ENCODE measurements at regions not wholly inside any gene's neighbourhood (a gene's known extent, or its start where the extent isn't known, plus 50 kb on each side); places are given as distances from the start of the nearest gene placed in this dataset.
"Not testable (repeated sequence)": the region's sequence is repeated elsewhere in the genome, so short reads cannot be mapped to it uniquely, and the experiment has no call there.

- not testable (repeated sequence) for H3K27ac Mint-ChIP-seq; H3K27me3 Mint-ChIP-seq; H3K4me3 ChIP-seq (ENCODE audit: low read depth, low read length); H3K27me3 ChIP-seq (ENCODE audit: control insufficient read depth, insufficient read depth, low read length); H3K9me3 ChIP-seq (ENCODE audit: control insufficient read depth in 2 of 2, low read length in 2 of 2); H3K27ac ChIP-seq (ENCODE audit: insufficient read depth, low read length, poor library complexity, severe bottlenecking); H3K4me3 Mint-ChIP-seq; H3K9me3 Mint-ChIP-seq; H3K36me3 Mint-ChIP-seq; H3K36me3 ChIP-seq (ENCODE audit: control insufficient read depth, insufficient read depth, low read length); ATAC-seq (ENCODE audit: low read depth in 2 of 2); DNase-seq
- H3K4me1 ChIP-seq (ENCODE audit: control insufficient read depth, insufficient read depth, low read length, poor library complexity, severe bottlenecking) = peaks cover 14% of the 10 kb centered on the region
- H3K4me1 Mint-ChIP-seq = peaks cover 5 to 13% (median 6%) of the 10 kb centered on the region in 4 donors
Observed at GRCh38 chr3:106112561-106112960, 243.7 kb upstream of the CBLB start.

- Histone ChIP-seq H3K27me3 (ENCODE audit: control insufficient read depth, insufficient read depth, low read length) (no peaks in the 10 kb centered on the region), H3K36me3 (ENCODE audit: control insufficient read depth, insufficient read depth, low read length) (no peaks in the 10 kb centered on the region), H3K4me3 (ENCODE audit: low read depth, low read length) (no peak overlapping the region), H3K27ac (ENCODE audit: insufficient read depth, low read length, poor library complexity, severe bottlenecking) (no peak overlapping the region), H3K4me1 (ENCODE audit: control insufficient read depth, insufficient read depth, low read length, poor library complexity, severe bottlenecking) (peaks cover 8% of the 10 kb centered on the region), H3K9me3 (ENCODE audit: control insufficient read depth in 2 of 2, low read length in 2 of 2) (no peaks in the 10 kb centered on the region)
- Mint-ChIP-seq H3K27ac (no peak overlapping the region), H3K36me3 (no peaks in the 10 kb centered on the region), H3K4me1 (peaks cover 4 to 11% (median 8%) of the 10 kb centered on the region in 4 donors), H3K4me3 (no peak overlapping the region), H3K27me3 (no peaks in the 10 kb centered on the region), H3K9me3 (peaks cover 0 to 4% (median 0%) of the 10 kb centered on the region in 7 donors)
- DNase-seq = no peak
- ATAC-seq (ENCODE audit: low read depth in 2 of 2) = no peak
Observed at GRCh38 chr3:106113747-106114146, 244.9 kb upstream of the CBLB start.

- H3K27ac Mint-ChIP-seq = no peak overlapping the region
- no peaks in the 10 kb centered on the region for H3K27me3 ChIP-seq (ENCODE audit: control insufficient read depth, insufficient read depth, low read length)
- no peak overlapping the region for H3K4me3 Mint-ChIP-seq
- no peak overlapping the region for H3K27ac ChIP-seq (ENCODE audit: insufficient read depth, low read length, poor library complexity, severe bottlenecking)
- H3K9me3 Mint-ChIP-seq = peaks cover 0 to 4% (median 0%) of the 10 kb centered on the region in 7 donors
- DNase-seq (no peak), ATAC-seq (ENCODE audit: low read depth in 2 of 2) (no peak)
- H3K36me3 Mint-ChIP-seq = no peaks in the 10 kb centered on the region
- no peaks in the 10 kb centered on the region for H3K36me3 ChIP-seq (ENCODE audit: control insufficient read depth, insufficient read depth, low read length)
- H3K4me3 ChIP-seq (ENCODE audit: low read depth, low read length) = no peak overlapping the region
- H3K9me3 ChIP-seq (ENCODE audit: control insufficient read depth in 2 of 2, low read length in 2 of 2) = no peaks in the 10 kb centered on the region
- no peaks in the 10 kb centered on the region for H3K27me3 Mint-ChIP-seq
- H3K4me1 ChIP-seq (ENCODE audit: control insufficient read depth, insufficient read depth, low read length, poor library complexity, severe bottlenecking) = peaks cover 3% of the 10 kb centered on the region
- peaks cover 0 to 6% (median 5%) of the 10 kb centered on the region in 4 donors for H3K4me1 Mint-ChIP-seq
Observed at GRCh38 chr3:106114220-106114619, 245.4 kb upstream of the CBLB start.

GRCh38 chr3:106114848-106115247 lies 246.0 kb upstream of the CBLB start:
- no peaks in the 10 kb centered on the region for H3K4me1 ChIP-seq (ENCODE audit: control insufficient read depth, insufficient read depth, low read length, poor library complexity, severe bottlenecking)
- no peak overlapping the region for H3K27ac Mint-ChIP-seq
- no peaks in the 10 kb centered on the region for H3K27me3 ChIP-seq (ENCODE audit: control insufficient read depth, insufficient read depth, low read length)
- ATAC-seq (ENCODE audit: low read depth in 2 of 2) = no peak
- no peak for DNase-seq
- peaks cover 0 to 4% (median 0%) of the 10 kb centered on the region in 7 donors for H3K9me3 Mint-ChIP-seq
- no peaks in the 10 kb centered on the region for H3K27me3 Mint-ChIP-seq
- H3K9me3 ChIP-seq (ENCODE audit: control insufficient read depth in 2 of 2, low read length in 2 of 2) = no peaks in the 10 kb centered on the region
- H3K36me3 Mint-ChIP-seq = no peaks in the 10 kb centered on the region
- no peaks in the 10 kb centered on the region for H3K36me3 ChIP-seq (ENCODE audit: control insufficient read depth, insufficient read depth, low read length)
- no peak overlapping the region for H3K4me3 ChIP-seq (ENCODE audit: low read depth, low read length)
- no peak overlapping the region for H3K4me3 Mint-ChIP-seq
- H3K4me1 Mint-ChIP-seq = peaks cover 0 to 9% (median 2%) of the 10 kb centered on the region in 4 donors
- no peak overlapping the region for H3K27ac ChIP-seq (ENCODE audit: insufficient read depth, low read length, poor library complexity, severe bottlenecking)

GRCh38 chr3:106115557-106115956 lies 246.7 kb upstream of the CBLB start:
- Mint-ChIP-seq H3K36me3 (no peaks in the 10 kb centered on the region), H3K27ac (no peak overlapping the region), H3K4me1 (peaks cover 0 to 9% (median 2%) of the 10 kb centered on the region in 4 donors), H3K27me3 (no peaks in the 10 kb centered on the region), H3K9me3 (peaks cover 0 to 4% (median 0%) of the 10 kb centered on the region in 7 donors), H3K4me3 (no peak overlapping the region)
- Histone ChIP-seq H3K4me3 (ENCODE audit: low read depth, low read length) (no peak overlapping the region), H3K36me3 (ENCODE audit: control insufficient read depth, insufficient read depth, low read length) (no peaks in the 10 kb centered on the region), H3K27ac (ENCODE audit: insufficient read depth, low read length, poor library complexity, severe bottlenecking) (no peak overlapping the region), H3K4me1 (ENCODE audit: control insufficient read depth, insufficient read depth, low read length, poor library complexity, severe bottlenecking) (no peaks in the 10 kb centered on the region), H3K27me3 (ENCODE audit: control insufficient read depth, insufficient read depth, low read length) (no peaks in the 10 kb centered on the region), H3K9me3 (ENCODE audit: control insufficient read depth in 2 of 2, low read length in 2 of 2) (no peaks in the 10 kb centered on the region)
- ATAC-seq (ENCODE audit: low read depth in 2 of 2) = no peak
- DNase-seq = no peak

GRCh38 chr3:106116733-106117489 lies 248.1 kb upstream of the CBLB start:
- DNase-seq (no peak), ATAC-seq (ENCODE audit: low read depth in 2 of 2) (no peak)
- Histone ChIP-seq H3K27ac (ENCODE audit: insufficient read depth, low read length, poor library complexity, severe bottlenecking) (no peak overlapping the region), H3K4me1 (ENCODE audit: control insufficient read depth, insufficient read depth, low read length, poor library complexity, severe bottlenecking) (no peaks in the 10 kb centered on the region), H3K4me3 (ENCODE audit: low read depth, low read length) (no peak overlapping the region), H3K36me3 (ENCODE audit: control insufficient read depth, insufficient read depth, low read length) (no peaks in the 10 kb centered on the region), H3K27me3 (ENCODE audit: control insufficient read depth, insufficient read depth, low read length) (no peaks in the 10 kb centered on the region), H3K9me3 (ENCODE audit: control insufficient read depth in 2 of 2, low read length in 2 of 2) (no peaks in the 10 kb centered on the region)
- Mint-ChIP-seq H3K27ac (no peak overlapping the region), H3K27me3 (no peaks in the 10 kb centered on the region), H3K9me3 (peaks cover 0 to 4% (median 0%) of the 10 kb centered on the region in 7 donors), H3K36me3 (no peaks in the 10 kb centered on the region), H3K4me1 (peaks cover 0 to 9% (median 2%) of the 10 kb centered on the region in 4 donors), H3K4me3 (no peak overlapping the region)

- ATAC-seq (ENCODE audit: low read depth in 2 of 2) = no peak
Observed at GRCh38 chr3:106117490-106117858, 248.7 kb upstream of the CBLB start.

GRCh38 chr3:106119614-106120082 lies 250.8 kb upstream of the CBLB start:
- H3K36me3 ChIP-seq (ENCODE audit: control insufficient read depth, insufficient read depth, low read length) = no peaks in the 10 kb centered on the region
- H3K4me3 Mint-ChIP-seq = no peak overlapping the region
- no peaks in the 10 kb centered on the region for H3K27me3 Mint-ChIP-seq
- H3K9me3 ChIP-seq (ENCODE audit: control insufficient read depth in 2 of 2, low read length in 2 of 2) = no peaks in the 10 kb centered on the region
- H3K27me3 ChIP-seq (ENCODE audit: control insufficient read depth, insufficient read depth, low read length) = no peaks in the 10 kb centered on the region
- DNase-seq = no peak
- no peak overlapping the region for H3K27ac ChIP-seq (ENCODE audit: insufficient read depth, low read length, poor library complexity, severe bottlenecking)
- peak overlapping the region in 1 of 3 donors; percentile 26 for H3K27ac Mint-ChIP-seq
- H3K4me1 ChIP-seq (ENCODE audit: control insufficient read depth, insufficient read depth, low read length, poor library complexity, severe bottlenecking) = no peaks in the 10 kb centered on the region
- H3K4me1 Mint-ChIP-seq = peaks cover 0 to 9% (median 2%) of the 10 kb centered on the region in 4 donors
- H3K36me3 Mint-ChIP-seq = no peaks in the 10 kb centered on the region
- no peak for ATAC-seq (ENCODE audit: low read depth in 2 of 2)
- H3K9me3 Mint-ChIP-seq = peaks cover 0 to 4% (median 0%) of the 10 kb centered on the region in 7 donors
- no peak overlapping the region for H3K4me3 ChIP-seq (ENCODE audit: low read depth, low read length)

More at GRCh38 chr3:106117490-106117858, 248.7 kb upstream of the CBLB start:
- H3K9me3 ChIP-seq (ENCODE audit: control insufficient read depth in 2 of 2, low read length in 2 of 2) = no peaks in the 10 kb centered on the region
- no peaks in the 10 kb centered on the region for H3K36me3 Mint-ChIP-seq
- no peak overlapping the region for H3K4me3 Mint-ChIP-seq
- no peak overlapping the region for H3K27ac ChIP-seq (ENCODE audit: insufficient read depth, low read length, poor library complexity, severe bottlenecking)
- no peak overlapping the region for H3K27ac Mint-ChIP-seq
- H3K9me3 Mint-ChIP-seq = peaks cover 0 to 4% (median 0%) of the 10 kb centered on the region in 7 donors
- no peak for DNase-seq
- H3K4me1 ChIP-seq (ENCODE audit: control insufficient read depth, insufficient read depth, low read length, poor library complexity, severe bottlenecking) = no peaks in the 10 kb centered on the region
- H3K36me3 ChIP-seq (ENCODE audit: control insufficient read depth, insufficient read depth, low read length) = no peaks in the 10 kb centered on the region
- H3K4me3 ChIP-seq (ENCODE audit: low read depth, low read length) = no peak overlapping the region
- H3K27me3 Mint-ChIP-seq = no peaks in the 10 kb centered on the region
- H3K4me1 Mint-ChIP-seq = peaks cover 0 to 9% (median 2%) of the 10 kb centered on the region in 4 donors
- H3K27me3 ChIP-seq (ENCODE audit: control insufficient read depth, insufficient read depth, low read length) = no peaks in the 10 kb centered on the region
